ENCODE measurements at regions not wholly inside any gene's neighbourhood (a gene's known extent, or its start where the extent isn't known, plus 50 kb on each side); places are given as distances from the start of the nearest gene placed in this dataset.

DNA sequence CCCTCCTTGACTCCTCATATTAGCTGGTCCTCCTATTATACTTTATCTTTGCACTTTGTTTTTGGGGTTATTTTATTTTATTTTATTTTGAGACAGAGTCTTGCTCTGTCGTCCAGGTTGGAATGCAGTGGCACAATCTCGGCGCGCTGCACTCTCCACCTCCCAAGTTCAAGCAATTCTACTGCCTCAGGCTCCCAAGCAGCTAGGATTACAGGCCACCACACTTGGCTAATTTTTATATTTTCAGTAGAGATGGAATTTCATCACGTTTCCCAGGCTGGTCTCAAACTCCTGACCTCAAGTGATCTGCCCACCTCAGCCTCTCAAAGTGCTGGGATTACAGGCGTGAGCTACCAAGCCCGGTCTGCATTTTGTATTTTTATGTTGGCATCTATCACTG lies 126.7 kb downstream of the FOXB1 start:
- intact Hi-C loops (cut with micrococcal nuclease): loop anchor here (10.0 kb wide), 1 partner anchor 194 kb away; no protein-coding TSS in a partner anchor
- POLR2A ChIA-PET (ENCODE audit: unreplicated experiment): no interaction called here

DNA sequence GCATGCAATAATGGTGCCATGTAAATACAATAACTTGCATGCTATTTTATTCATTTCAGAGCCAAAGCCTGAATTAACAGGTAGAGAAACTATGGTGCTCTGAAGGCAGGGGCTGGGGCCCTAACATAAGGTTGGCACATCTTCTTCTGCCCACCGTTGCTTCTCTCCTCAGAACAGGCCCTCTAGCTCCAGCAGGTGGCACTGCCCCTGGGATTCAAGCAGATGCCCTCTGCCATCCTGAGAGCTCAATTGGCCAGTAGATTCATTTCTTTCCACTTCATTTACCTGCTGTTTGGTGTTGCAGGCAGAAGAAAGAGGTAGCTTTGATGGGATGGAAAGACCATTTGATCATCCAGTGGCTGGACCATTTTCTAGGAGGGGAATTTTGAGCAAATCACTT lies 130.5 kb downstream of the FOXB1 start:
- Histone ChIP-seq H3K27ac (ENCODE audit: low read length) (no peak overlapping the region), H3K36me3 (ENCODE audit: low read depth, low read length) (no peaks in the 10 kb centered on the region), H3K79me2 (ENCODE audit: low read length) (no peaks in the 10 kb centered on the region), H3K27me3 (ENCODE audit: low read length) (peaks cover 10% of the 10 kb centered on the region; the same call in 1 of the 2 replicates), H3K4me1 (ENCODE audit: insufficient read depth, low read length) (no peaks in the 10 kb centered on the region), H2AFZ (ENCODE audit: low read length) (no peak overlapping the region), H3K9ac (ENCODE audit: low read length) (no peak overlapping the region), H3K9me3 (ENCODE audit: low read length) (no peaks in the 10 kb centered on the region), H3K4me2 (ENCODE audit: low read length) (no peak overlapping the region), H3F3A (ENCODE audit: low read length, unreplicated experiment) (no peaks in the 10 kb centered on the region), H4K20me1 (ENCODE audit: low read length) (no peaks in the 10 kb centered on the region), H3K9me2 (replicated peaks; ENCODE audit: low read length) (no peaks in the 10 kb centered on the region), H3K4me3 (ENCODE audit: low read length) (no peak overlapping the region)
- TF ChIP-seq, protein P1, sequence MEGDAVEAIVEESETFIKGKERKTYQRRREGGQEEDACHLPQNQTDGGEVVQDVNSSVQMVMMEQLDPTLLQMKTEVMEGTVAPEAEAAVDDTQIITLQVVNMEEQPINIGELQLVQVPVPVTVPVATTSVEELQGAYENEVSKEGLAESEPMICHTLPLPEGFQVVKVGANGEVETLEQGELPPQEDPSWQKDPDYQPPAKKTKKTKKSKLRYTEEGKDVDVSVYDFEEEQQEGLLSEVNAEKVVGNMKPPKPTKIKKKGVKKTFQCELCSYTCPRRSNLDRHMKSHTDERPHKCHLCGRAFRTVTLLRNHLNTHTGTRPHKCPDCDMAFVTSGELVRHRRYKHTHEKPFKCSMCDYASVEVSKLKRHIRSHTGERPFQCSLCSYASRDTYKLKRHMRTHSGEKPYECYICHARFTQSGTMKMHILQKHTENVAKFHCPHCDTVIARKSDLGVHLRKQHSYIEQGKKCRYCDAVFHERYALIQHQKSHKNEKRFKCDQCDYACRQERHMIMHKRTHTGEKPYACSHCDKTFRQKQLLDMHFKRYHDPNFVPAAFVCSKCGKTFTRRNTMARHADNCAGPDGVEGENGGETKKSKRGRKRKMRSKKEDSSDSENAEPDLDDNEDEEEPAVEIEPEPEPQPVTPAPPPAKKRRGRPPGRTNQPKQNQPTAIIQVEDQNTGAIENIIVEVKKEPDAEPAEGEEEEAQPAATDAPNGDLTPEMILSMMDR (conservative IDR thresholded peaks at IDR 0.05; ENCODE audit: low read depth, low read length): peak; percentile 61
- no peak for TF ChIP-seq EZH2 (IDR thresholded peaks at IDR 0.05; ENCODE audit: low read length, unreplicated experiment)
- DNase-seq: peak; percentile 32
- ChIA-PET CTCF (interaction anchor here (0.6 kb wide), 1 partner anchor 159 kb away, joined by 3 read pairs; no protein-coding TSS in a partner anchor), POLR2A (ENCODE audit: unreplicated experiment) (no interaction called here)
- intact Hi-C loops (cut with micrococcal nuclease): loop anchor here (10.0 kb wide), 1 partner anchor 190 kb away; no protein-coding TSS in a partner anchor
- ATAC-seq: peak; percentile 51
- BruUV-seq (replicated peaks): no TSS peak

More for the DNA sequence above, 126.7 kb downstream of the FOXB1 start:
- H3K4me1 ChIP-seq (ENCODE audit: insufficient read depth, low read length): no peaks in the 10 kb centered on the region
- no peak for DNase-seq
- H3K9me3 ChIP-seq (ENCODE audit: low read length): no peaks in the 10 kb centered on the region
- H2AFZ ChIP-seq (ENCODE audit: low read length): no peak overlapping the region
- CTCF ChIA-PET: no interaction called here
- no peaks in the 10 kb centered on the region for H4K20me1 ChIP-seq (ENCODE audit: low read length)
- H3K27ac ChIP-seq (ENCODE audit: low read length): no peak overlapping the region
- H3K9me2 ChIP-seq (replicated peaks; ENCODE audit: low read length): no peaks in the 10 kb centered on the region
- H3K79me2 ChIP-seq (ENCODE audit: low read length): no peaks in the 10 kb centered on the region
- no peaks in the 10 kb centered on the region for H3K36me3 ChIP-seq (ENCODE audit: low read depth, low read length)
- H3K27me3 ChIP-seq (ENCODE audit: low read length): peaks cover 10% of the 10 kb centered on the region; the same call in 1 of the 2 replicates
- no peak overlapping the region for H3K4me3 ChIP-seq (ENCODE audit: low read length)
- no TSS peak for BruUV-seq (replicated peaks)
- no peak for TF ChIP-seq EZH2phosphoT487 (IDR thresholded peaks at IDR 0.05; ENCODE audit: borderline replicate concordance, low read length)
- TF ChIP-seq EZH2 (IDR thresholded peaks at IDR 0.05; ENCODE audit: low read length, unreplicated experiment): no peak
- TF ChIP-seq, protein P1 (conservative IDR thresholded peaks at IDR 0.05; ENCODE audit: low read depth, low read length): no peak
- no peak overlapping the region for H3K4me2 ChIP-seq (ENCODE audit: low read length)
- ATAC-seq: no peak
- no peak overlapping the region for H3K9ac ChIP-seq (ENCODE audit: low read length)
- H3F3A ChIP-seq (ENCODE audit: low read length, unreplicated experiment): no peaks in the 10 kb centered on the region

DNA sequence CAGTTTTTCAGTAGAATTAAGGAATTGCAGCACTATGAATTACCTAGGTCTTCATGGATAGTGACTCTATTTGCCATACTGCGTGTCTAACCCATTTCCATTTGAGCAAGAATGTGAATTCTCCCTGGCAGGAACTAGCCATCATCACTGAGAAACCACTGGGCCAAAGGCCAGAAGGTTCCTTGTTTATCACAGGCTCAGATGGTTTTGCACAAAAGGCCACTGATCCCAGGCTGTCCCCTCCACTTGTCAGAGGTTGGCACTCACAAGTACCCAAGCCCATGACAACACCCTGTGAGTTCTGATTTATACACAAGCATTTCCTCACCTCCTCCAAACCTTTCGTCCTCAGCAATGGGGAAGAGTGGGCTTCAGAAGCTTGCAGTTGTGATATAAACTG lies 131.8 kb downstream of the FOXB1 start:
- ATAC-seq (no peak), DNase-seq (no peak)
- H3K27me3 ChIP-seq (ENCODE audit: low read length): peaks cover 20% of the 10 kb centered on the region
- BruUV-seq (replicated peaks): no TSS peak
- intact Hi-C loops (cut with micrococcal nuclease): loop anchor here (10.0 kb wide), 1 partner anchor 189 kb away; no protein-coding TSS in a partner anchor
- no peaks in the 10 kb centered on the region for H3K79me2 ChIP-seq (ENCODE audit: low read length)
- no peak overlapping the region for H3K4me3 ChIP-seq (ENCODE audit: low read length)
- H3K36me3 ChIP-seq (ENCODE audit: low read depth, low read length): no peaks in the 10 kb centered on the region
- no peak overlapping the region for H3K4me2 ChIP-seq (ENCODE audit: low read length)
- CTCF ChIA-PET: no interaction called here
- H3F3A ChIP-seq (ENCODE audit: low read length, unreplicated experiment): no peaks in the 10 kb centered on the region
- no peak overlapping the region for H2AFZ ChIP-seq (ENCODE audit: low read length)
- POLR2A ChIA-PET (ENCODE audit: unreplicated experiment): no interaction called here
- TF ChIP-seq, protein P1 (conservative IDR thresholded peaks at IDR 0.05; ENCODE audit: low read depth, low read length): no peak
- TF ChIP-seq EZH2phosphoT487 (IDR thresholded peaks at IDR 0.05; ENCODE audit: borderline replicate concordance, low read length): no peak
- TF ChIP-seq EZH2 (IDR thresholded peaks at IDR 0.05; ENCODE audit: low read length, unreplicated experiment): no peak
- H3K9me2 ChIP-seq (replicated peaks; ENCODE audit: low read length): no peaks in the 10 kb centered on the region
- no peak overlapping the region for H3K9ac ChIP-seq (ENCODE audit: low read length)
- H3K4me1 ChIP-seq (ENCODE audit: insufficient read depth, low read length): no peaks in the 10 kb centered on the region
- H3K9me3 ChIP-seq (ENCODE audit: low read length): no peaks in the 10 kb centered on the region
- no peak overlapping the region for H3K27ac ChIP-seq (ENCODE audit: low read length)
- no peaks in the 10 kb centered on the region for H4K20me1 ChIP-seq (ENCODE audit: low read length)

All from PC-3 (cell line).